Smooth muscle cell of the brain vasculature (primary cell): ENCODE measurements at regions not wholly inside any gene's neighbourhood (a gene's known extent, or its start where the extent isn't known, plus 50 kb on each side); places are given as distances from the start of the nearest gene placed in this dataset.

Source experiments
- DNase-seq: peaks from one replicate; pipeline ENCODE4 v3.0.0-alpha.2; 2012; ENCODE audit warnings: low read depth, low spot score

GRCh38 chr13:34748073-34748472 is 194.0 kb upstream of the NBEA start:
- DNase-seq = no peak

- no peak for DNase-seq
Measured at GRCh38 chr13:34748596-34748995, 193.5 kb upstream of the NBEA start.

GRCh38 chr13:34749046-34749445 is 193.0 kb upstream of the NBEA start:
- DNase-seq = no peak

GRCh38 chr13:34750078-34750931 is 191.8 kb upstream of the NBEA start:
- DNase-seq = no peak

GRCh38 chr13:34751044-34751443 is 191.0 kb upstream of the NBEA start:
- DNase-seq = no peak

- DNase-seq = no peak
Measured at GRCh38 chr13:34751492-34751891, 190.6 kb upstream of the NBEA start.

- DNase-seq = no peak
Measured at GRCh38 chr13:34752283-34752960, 189.6 kb upstream of the NBEA start.

- no peak for DNase-seq
Measured at GRCh38 chr13:34756136-34756535, 185.9 kb upstream of the NBEA start.

GRCh38 chr13:34756572-34756971 is 185.5 kb upstream of the NBEA start:
- no peak for DNase-seq

GRCh38 chr13:34757441-34757840 is 184.6 kb upstream of the NBEA start:
- DNase-seq = no peak

- DNase-seq = no peak
Measured at GRCh38 chr13:34758628-34759027, 183.4 kb upstream of the NBEA start.

- no peak for DNase-seq
Measured at GRCh38 chr13:34762312-34762711, 179.8 kb upstream of the NBEA start.

GRCh38 chr13:34764246-34764645 is 177.8 kb upstream of the NBEA start:
- DNase-seq = no peak

GRCh38 chr13:34765446-34766180 is 176.5 kb upstream of the NBEA start:
- no peak for DNase-seq

GRCh38 chr13:34767778-34768177 is 174.3 kb upstream of the NBEA start:
- no peak for DNase-seq

GRCh38 chr13:34772206-34772605 is 169.9 kb upstream of the NBEA start:
- DNase-seq = no peak

GRCh38 chr13:34772881-34773280 is 169.2 kb upstream of the NBEA start:
- DNase-seq = no peak

- DNase-seq = no peak
Measured at GRCh38 chr13:34776390-34776981, 165.6 kb upstream of the NBEA start.

- DNase-seq = no peak
Measured at GRCh38 chr13:34777089-34777913, 164.8 kb upstream of the NBEA start.

GRCh38 chr13:34777914-34778303 is 164.2 kb upstream of the NBEA start:
- no peak for DNase-seq

- no peak for DNase-seq
Measured at GRCh38 chr13:34779171-34779570, 162.9 kb upstream of the NBEA start.
